ENCODE measurements at regions not wholly inside any gene's neighbourhood (a gene's known extent, or its start where the extent isn't known, plus 50 kb on each side); places are given as distances from the start of the nearest gene placed in this dataset.

GRCh38 chr9:129242191-129242941, 64.3 kb upstream of the IER5L start:
- TF ChIP-seq POLR2AphosphoS5 (IDR thresholded peaks at IDR 0.05; ENCODE audit: borderline replicate concordance, low read depth, low read length): no peak
- TF ChIP-seq FOXP2 (optimal IDR thresholded peaks at IDR 0.05; ENCODE audit: control extremely low read depth, extremely low read length, insufficient read depth): no peak
